ENCODE measurements at regions not wholly inside any gene's neighbourhood (a gene's known extent, or its start where the extent isn't known, plus 50 kb on each side); places are given as distances from the start of the nearest gene placed in this dataset.

GRCh38 chr6:74932232-74932888 is 273.5 kb downstream of the COL12A1 start:
- Histone ChIP-seq H3K36me3 (ENCODE audit: control insufficient read depth in 3 of 3, insufficient read depth in 3 of 3, low read length in 3 of 3) (no peaks in the 10 kb centered on the region), H3K4me1 (ENCODE audit: control insufficient read depth in 3 of 3, insufficient read depth in 3 of 3, low read length in 3 of 3) (no peaks in the 10 kb centered on the region), H3K27ac (ENCODE audit: low read depth, low read length) (no peak overlapping the region), H3K27me3 (ENCODE audit: control insufficient read depth in 3 of 3, insufficient read depth in 3 of 3, low read length in 3 of 3) (no peaks in the 10 kb centered on the region), H3K9ac (ENCODE audit: low read depth in 1 of 3, low read length in 3 of 3) (no peak overlapping the region), H3K9me3 (ENCODE audit: control insufficient read depth in 3 of 3, low read length in 3 of 3) (no peaks in the 10 kb centered on the region), H3K4me3 (ENCODE audit: low read length in 3 of 3) (no peak overlapping the region)

GRCh38 chr6:74931558-74931957 is 274.3 kb downstream of the COL12A1 start:
- Histone ChIP-seq H3K27ac (ENCODE audit: low read depth, low read length) (no peak overlapping the region), H3K36me3 (ENCODE audit: control insufficient read depth in 3 of 3, insufficient read depth in 3 of 3, low read length in 3 of 3) (no peaks in the 10 kb centered on the region), H3K4me1 (ENCODE audit: control insufficient read depth in 3 of 3, insufficient read depth in 3 of 3, low read length in 3 of 3) (no peaks in the 10 kb centered on the region), H3K27me3 (ENCODE audit: control insufficient read depth in 3 of 3, insufficient read depth in 3 of 3, low read length in 3 of 3) (no peaks in the 10 kb centered on the region), H3K4me3 (ENCODE audit: low read length in 3 of 3) (no peak overlapping the region), H3K9me3 (ENCODE audit: control insufficient read depth in 3 of 3, low read length in 3 of 3) (no peaks in the 10 kb centered on the region), H3K9ac (ENCODE audit: low read depth in 1 of 3, low read length in 3 of 3) (no peak overlapping the region)

DNA sequence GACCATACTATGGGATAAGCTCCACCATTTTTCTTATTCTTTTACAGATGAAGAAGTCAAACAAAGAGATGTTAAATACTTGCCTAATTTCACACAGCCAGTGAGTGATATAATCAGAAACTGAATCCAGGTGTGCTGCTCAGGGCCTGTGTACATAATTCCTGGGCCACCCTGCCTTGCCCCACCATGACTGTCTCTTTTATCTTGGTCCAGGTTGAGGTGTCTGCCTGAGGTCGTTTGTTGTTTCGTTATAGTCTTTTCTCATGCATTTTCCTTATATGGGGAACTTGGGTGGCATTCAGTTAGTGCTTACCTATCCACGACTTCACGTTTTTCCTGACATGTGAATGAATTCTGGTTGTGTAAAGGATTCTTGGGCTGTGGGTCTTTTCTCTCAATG is 277.6 kb downstream of the COL12A1 start:
- no peaks in the 10 kb centered on the region for H3K36me3 ChIP-seq (ENCODE audit: control insufficient read depth in 3 of 3, insufficient read depth in 3 of 3, low read length in 3 of 3)
- H3K9ac ChIP-seq (ENCODE audit: low read depth in 1 of 3, low read length in 3 of 3) = no peak overlapping the region
- H3K9me3 ChIP-seq (ENCODE audit: control insufficient read depth in 3 of 3, low read length in 3 of 3) = peaks cover 0 to 3% (median 0%) of the 10 kb centered on the region in 3 donors
- H3K27ac ChIP-seq (ENCODE audit: low read depth, low read length) = no peak overlapping the region
- no peaks in the 10 kb centered on the region for H3K27me3 ChIP-seq (ENCODE audit: control insufficient read depth in 3 of 3, insufficient read depth in 3 of 3, low read length in 3 of 3)
- no peaks in the 10 kb centered on the region for H3K4me1 ChIP-seq (ENCODE audit: control insufficient read depth in 3 of 3, insufficient read depth in 3 of 3, low read length in 3 of 3)
- no peak overlapping the region for H3K4me3 ChIP-seq (ENCODE audit: low read length in 3 of 3)

DNA sequence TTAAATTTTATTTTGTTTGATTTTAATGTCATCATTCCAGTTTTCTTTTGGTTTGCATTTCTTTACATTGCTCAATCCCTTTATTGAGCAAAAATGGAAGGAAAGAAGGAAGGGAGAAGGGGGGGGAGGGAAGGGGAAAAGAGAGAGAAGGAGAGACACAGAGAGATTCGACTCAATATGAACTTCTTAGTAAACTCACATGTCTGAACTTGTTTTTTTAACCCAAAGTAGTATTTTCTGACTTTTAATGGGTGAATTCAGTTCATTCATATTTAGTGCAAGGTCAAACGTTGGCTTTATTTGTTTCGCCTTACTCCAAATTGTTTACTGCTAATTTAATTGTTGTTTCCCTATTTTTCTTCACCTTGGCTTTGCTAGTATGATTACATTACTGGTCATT is 278.6 kb downstream of the COL12A1 start:
- H3K36me3 ChIP-seq (ENCODE audit: control insufficient read depth in 3 of 3, insufficient read depth in 3 of 3, low read length in 3 of 3) = no peaks in the 10 kb centered on the region
- H3K4me3 ChIP-seq (ENCODE audit: low read length in 3 of 3) = no peak overlapping the region
- no peak overlapping the region for H3K27ac ChIP-seq (ENCODE audit: low read depth, low read length)
- H3K4me1 ChIP-seq (ENCODE audit: control insufficient read depth in 3 of 3, insufficient read depth in 3 of 3, low read length in 3 of 3) = no peaks in the 10 kb centered on the region
- H3K9ac ChIP-seq (ENCODE audit: low read depth in 1 of 3, low read length in 3 of 3) = no peak overlapping the region
- peaks cover 0 to 3% (median 0%) of the 10 kb centered on the region in 3 donors for H3K9me3 ChIP-seq (ENCODE audit: control insufficient read depth in 3 of 3, low read length in 3 of 3)
- no peaks in the 10 kb centered on the region for H3K27me3 ChIP-seq (ENCODE audit: control insufficient read depth in 3 of 3, insufficient read depth in 3 of 3, low read length in 3 of 3)

DNA sequence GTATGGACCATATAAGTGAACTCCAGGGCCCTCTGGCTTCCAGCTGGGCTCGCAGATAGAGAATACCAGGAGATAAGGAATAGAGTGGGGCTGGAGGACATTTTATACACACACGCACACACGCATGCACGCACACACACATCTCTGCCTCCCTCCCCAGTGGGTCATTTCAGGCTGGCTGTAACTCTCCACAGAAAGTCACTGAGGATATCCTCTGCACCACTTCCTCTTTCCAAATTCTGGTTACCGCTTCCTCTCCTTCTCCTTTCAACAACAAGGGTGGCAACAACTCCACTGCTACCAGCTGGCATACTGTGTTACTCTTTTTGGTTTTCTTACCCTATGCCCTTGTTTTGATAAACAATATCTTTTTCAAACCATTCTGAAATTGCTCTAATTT is 280.2 kb downstream of the COL12A1 start:
- Histone ChIP-seq H3K9ac (ENCODE audit: low read depth in 1 of 3, low read length in 3 of 3) (no peak overlapping the region), H3K27ac (ENCODE audit: low read depth, low read length) (no peak overlapping the region), H3K27me3 (ENCODE audit: control insufficient read depth in 3 of 3, insufficient read depth in 3 of 3, low read length in 3 of 3) (no peaks in the 10 kb centered on the region), H3K9me3 (ENCODE audit: control insufficient read depth in 3 of 3, low read length in 3 of 3) (peaks cover 0 to 3% (median 0%) of the 10 kb centered on the region in 3 donors), H3K4me1 (ENCODE audit: control insufficient read depth in 3 of 3, insufficient read depth in 3 of 3, low read length in 3 of 3) (no peaks in the 10 kb centered on the region), H3K4me3 (ENCODE audit: low read length in 3 of 3) (no peak overlapping the region), H3K36me3 (ENCODE audit: control insufficient read depth in 3 of 3, insufficient read depth in 3 of 3, low read length in 3 of 3) (no peaks in the 10 kb centered on the region)

- no peaks in the 10 kb centered on the region for H3K27me3 ChIP-seq (ENCODE audit: control insufficient read depth in 3 of 3, insufficient read depth in 3 of 3, low read length in 3 of 3)
- no peaks in the 10 kb centered on the region for H3K4me1 ChIP-seq (ENCODE audit: control insufficient read depth in 3 of 3, insufficient read depth in 3 of 3, low read length in 3 of 3)
- no peaks in the 10 kb centered on the region for H3K9me3 ChIP-seq (ENCODE audit: control insufficient read depth in 3 of 3, low read length in 3 of 3)
- no peaks in the 10 kb centered on the region for H3K36me3 ChIP-seq (ENCODE audit: control insufficient read depth in 3 of 3, insufficient read depth in 3 of 3, low read length in 3 of 3)
- H3K4me3 ChIP-seq (ENCODE audit: low read length in 3 of 3) = no peak overlapping the region
- H3K9ac ChIP-seq (ENCODE audit: low read depth in 1 of 3, low read length in 3 of 3) = no peak overlapping the region
- H3K27ac ChIP-seq (ENCODE audit: low read depth, low read length) = no peak overlapping the region
These were observed 291.0 kb downstream of the COL12A1 start for GRCh38 chr6:74914888-74915287.

- H3K9ac ChIP-seq (ENCODE audit: low read depth in 1 of 3, low read length in 3 of 3) = no peak overlapping the region
- no peak overlapping the region for H3K27ac ChIP-seq (ENCODE audit: low read depth, low read length)
- H3K36me3 ChIP-seq (ENCODE audit: control insufficient read depth in 3 of 3, insufficient read depth in 3 of 3, low read length in 3 of 3) = no peaks in the 10 kb centered on the region
- no peaks in the 10 kb centered on the region for H3K27me3 ChIP-seq (ENCODE audit: control insufficient read depth in 3 of 3, insufficient read depth in 3 of 3, low read length in 3 of 3)
- H3K4me3 ChIP-seq (ENCODE audit: low read length in 3 of 3) = no peak overlapping the region
- no peaks in the 10 kb centered on the region for H3K9me3 ChIP-seq (ENCODE audit: control insufficient read depth in 3 of 3, low read length in 3 of 3)
- no peaks in the 10 kb centered on the region for H3K4me1 ChIP-seq (ENCODE audit: control insufficient read depth in 3 of 3, insufficient read depth in 3 of 3, low read length in 3 of 3)
These were observed 293.6 kb downstream of the COL12A1 start for GRCh38 chr6:74912234-74912633.

GRCh38 chr6:74902846-74903245 is 303.0 kb downstream of the COL12A1 start:
- Histone ChIP-seq H3K27me3 (ENCODE audit: control insufficient read depth in 3 of 3, insufficient read depth in 3 of 3, low read length in 3 of 3) (no peaks in the 10 kb centered on the region), H3K9me3 (ENCODE audit: control insufficient read depth in 3 of 3, low read length in 3 of 3) (peaks cover 0 to 6% (median 3%) of the 10 kb centered on the region in 3 donors), H3K9ac (ENCODE audit: low read depth in 1 of 3, low read length in 3 of 3) (no peak overlapping the region), H3K27ac (ENCODE audit: low read depth, low read length) (no peak overlapping the region), H3K4me1 (ENCODE audit: control insufficient read depth in 3 of 3, insufficient read depth in 3 of 3, low read length in 3 of 3) (no peaks in the 10 kb centered on the region), H3K36me3 (ENCODE audit: control insufficient read depth in 3 of 3, insufficient read depth in 3 of 3, low read length in 3 of 3) (no peaks in the 10 kb centered on the region), H3K4me3 (ENCODE audit: low read length in 3 of 3) (no peak overlapping the region)

DNA sequence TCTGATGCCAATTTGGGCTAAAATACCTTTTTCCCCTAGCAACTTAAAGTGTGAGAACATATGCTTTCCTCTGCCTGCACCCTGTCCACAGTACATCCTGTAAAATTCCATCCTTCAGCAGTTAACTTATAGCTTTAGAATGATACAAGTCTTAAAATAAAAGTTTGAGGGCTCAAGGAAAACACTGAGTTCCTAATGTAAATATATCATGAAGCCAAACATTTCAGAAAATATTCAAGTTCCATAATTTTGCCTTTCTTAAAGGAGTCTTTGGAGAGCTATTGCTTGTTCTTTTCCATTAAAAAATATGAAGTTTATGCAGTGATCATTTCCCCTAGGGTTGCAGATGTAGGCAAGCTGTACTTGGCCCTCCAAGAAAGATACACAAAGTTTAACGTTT is 303.8 kb downstream of the COL12A1 start:
- no peak overlapping the region for H3K9ac ChIP-seq (ENCODE audit: low read depth in 1 of 3, low read length in 3 of 3)
- no peaks in the 10 kb centered on the region for H3K4me1 ChIP-seq (ENCODE audit: control insufficient read depth in 3 of 3, insufficient read depth in 3 of 3, low read length in 3 of 3)
- H3K9me3 ChIP-seq (ENCODE audit: control insufficient read depth in 3 of 3, low read length in 3 of 3) = peaks cover 0 to 6% (median 3%) of the 10 kb centered on the region in 3 donors
- no peaks in the 10 kb centered on the region for H3K27me3 ChIP-seq (ENCODE audit: control insufficient read depth in 3 of 3, insufficient read depth in 3 of 3, low read length in 3 of 3)
- no peak overlapping the region for H3K27ac ChIP-seq (ENCODE audit: low read depth, low read length)
- no peaks in the 10 kb centered on the region for H3K36me3 ChIP-seq (ENCODE audit: control insufficient read depth in 3 of 3, insufficient read depth in 3 of 3, low read length in 3 of 3)
- no peak overlapping the region for H3K4me3 ChIP-seq (ENCODE audit: low read length in 3 of 3)

- Histone ChIP-seq H3K27me3 (ENCODE audit: control insufficient read depth in 3 of 3, insufficient read depth in 3 of 3, low read length in 3 of 3) (no peaks in the 10 kb centered on the region), H3K9me3 (ENCODE audit: control insufficient read depth in 3 of 3, low read length in 3 of 3) (peaks cover 0 to 6% (median 3%) of the 10 kb centered on the region in 3 donors), H3K27ac (ENCODE audit: low read depth, low read length) (no peak overlapping the region)
These were observed 304.3 kb downstream of the COL12A1 start for GRCh38 chr6:74901576-74901975.

More at GRCh38 chr6:74901576-74901975, 304.3 kb downstream of the COL12A1 start:
- no peaks in the 10 kb centered on the region for H3K36me3 ChIP-seq (ENCODE audit: control insufficient read depth in 3 of 3, insufficient read depth in 3 of 3, low read length in 3 of 3)
- H3K4me3 ChIP-seq (ENCODE audit: low read length in 3 of 3) = no peak overlapping the region
- no peaks in the 10 kb centered on the region for H3K4me1 ChIP-seq (ENCODE audit: control insufficient read depth in 3 of 3, insufficient read depth in 3 of 3, low read length in 3 of 3)
- H3K9ac ChIP-seq (ENCODE audit: low read depth in 1 of 3, low read length in 3 of 3) = no peak overlapping the region

Measured in skeletal muscle tissue (tissue), 3 donors.